ENCODE measurements at regions not wholly inside any gene's neighbourhood (a gene's known extent, or its start where the extent isn't known, plus 50 kb on each side); places are given as distances from the start of the nearest gene placed in this dataset.

GRCh38 chr1:191222206-191222605 lies 744.5 kb upstream of the BRINP3 start:
- Histone ChIP-seq H3K4me1 (no peaks in the 10 kb centered on the region), H3K36me3 (no peaks in the 10 kb centered on the region), H3F3A (ENCODE audit: low read depth) (no peaks in the 10 kb centered on the region), H3K27ac (no peak overlapping the region), H3K79me2 (ENCODE audit: low read depth) (no peaks in the 10 kb centered on the region), H3K9me3 (ENCODE audit: low read depth) (no peaks in the 10 kb centered on the region), H3K4me3 (no peak overlapping the region), H4K20me1 (ENCODE audit: low read depth) (no peaks in the 10 kb centered on the region), H2AFZ (replicated peaks) (no peak overlapping the region), H3K9ac (no peak overlapping the region), H3K4me2 (no peak overlapping the region), H3K27me3 (no peaks in the 10 kb centered on the region)
- H3K27ac Mint-ChIP-seq: no peak overlapping the region
- DNase-seq (ENCODE audit: low spot score): no peak
- H3K36me3 Mint-ChIP-seq: no peaks in the 10 kb centered on the region
- peaks cover 6% of the 10 kb centered on the region for H3K27me3 Mint-ChIP-seq (ENCODE audit: insufficient read depth, low read depth)
- peaks cover 8% of the 10 kb centered on the region for H3K9me3 Mint-ChIP-seq
- no peak overlapping the region for H3K4me3 Mint-ChIP-seq
- H3K4me1 Mint-ChIP-seq: no peaks in the 10 kb centered on the region
- no peak for TF ChIP-seq CTCF (IDR thresholded peaks at IDR 0.05)
- no peak for TF ChIP-seq EZH2phosphoT487 (IDR thresholded peaks at IDR 0.05)
- TF ChIP-seq EZH2 (IDR thresholded peaks at IDR 0.05): no peak

GRCh38 chr1:191240925-191241324 lies 763.3 kb upstream of the BRINP3 start:
- Histone ChIP-seq H3K79me2 (ENCODE audit: low read depth) (no peaks in the 10 kb centered on the region), H3K9ac (no peak overlapping the region), H3K27me3 (no peaks in the 10 kb centered on the region), H3K36me3 (no peaks in the 10 kb centered on the region), H3K4me1 (no peaks in the 10 kb centered on the region), H3K4me2 (no peak overlapping the region), H3F3A (ENCODE audit: low read depth) (no peaks in the 10 kb centered on the region), H3K27ac (no peak overlapping the region), H3K4me3 (no peak overlapping the region), H2AFZ (replicated peaks) (no peak overlapping the region), H3K9me3 (ENCODE audit: low read depth) (no peaks in the 10 kb centered on the region), H4K20me1 (ENCODE audit: low read depth) (no peaks in the 10 kb centered on the region)
- TF ChIP-seq EZH2 (IDR thresholded peaks at IDR 0.05) (no peak), EZH2phosphoT487 (IDR thresholded peaks at IDR 0.05) (no peak), CTCF (IDR thresholded peaks at IDR 0.05) (no peak)
- DNase-seq (ENCODE audit: low spot score): no peak
- Mint-ChIP-seq H3K36me3 (no peaks in the 10 kb centered on the region), H3K4me1 (no peaks in the 10 kb centered on the region), H3K27me3 (ENCODE audit: insufficient read depth, low read depth) (peaks cover 2% of the 10 kb centered on the region), H3K9me3 (no peaks in the 10 kb centered on the region), H3K27ac (no peak overlapping the region), H3K4me3 (no peak overlapping the region)

- H3K79me2 ChIP-seq (ENCODE audit: low read depth): no peaks in the 10 kb centered on the region
- Mint-ChIP-seq H3K4me3 (no peak overlapping the region), H3K36me3 (peaks cover 3% of the 10 kb centered on the region), H3K27ac (peak overlapping the region; percentile 30), H3K4me1 (peaks cover 8% of the 10 kb centered on the region), H3K27me3 (ENCODE audit: insufficient read depth, low read depth) (no peaks in the 10 kb centered on the region), H3K9me3 (peaks cover 11% of the 10 kb centered on the region)
- H3K4me3 ChIP-seq: no peak overlapping the region
- H4K20me1 ChIP-seq (ENCODE audit: low read depth): no peaks in the 10 kb centered on the region
- no peaks in the 10 kb centered on the region for H3K27me3 ChIP-seq
- H3K27ac ChIP-seq: no peak overlapping the region
- TF ChIP-seq EZH2 (IDR thresholded peaks at IDR 0.05) (no peak), CTCF (IDR thresholded peaks at IDR 0.05) (no peak), EZH2phosphoT487 (IDR thresholded peaks at IDR 0.05) (no peak)
- peaks cover 4% of the 10 kb centered on the region for H3K4me1 ChIP-seq
- H2AFZ ChIP-seq (replicated peaks): no peak overlapping the region
- no peaks in the 10 kb centered on the region for H3K9me3 ChIP-seq (ENCODE audit: low read depth)
- peak; percentile 69 for DNase-seq (ENCODE audit: low spot score)
- H3K4me2 ChIP-seq: no peak overlapping the region
- H3K9ac ChIP-seq: no peak overlapping the region
- H3F3A ChIP-seq (ENCODE audit: low read depth): no peaks in the 10 kb centered on the region
- H3K36me3 ChIP-seq: no peaks in the 10 kb centered on the region
Observed at GRCh38 chr1:191255354-191256054, 777.8 kb upstream of the BRINP3 start.
